ENCODE measurements at regions not wholly inside any gene's neighbourhood (a gene's known extent, or its start where the extent isn't known, plus 50 kb on each side); places are given as distances from the start of the nearest gene placed in this dataset.

- no peak for TF ChIP-seq POLR2A (IDR thresholded peaks at IDR 0.05; ENCODE audit: low read depth, low read length)
- no peak for TF ChIP-seq POLR2AphosphoS5 (IDR thresholded peaks at IDR 0.05; ENCODE audit: low read depth, low read length)
Measured at GRCh38 chr7:25325186-25325757, 97.0 kb upstream of the NPVF start.
